HG03280 (cell line): ENCODE measurements at regions not wholly inside any gene's neighbourhood (a gene's known extent, or its start where the extent isn't known, plus 50 kb on each side); places are given as distances from the start of the nearest gene placed in this dataset.
"Not testable (repeated sequence)": the region's sequence is repeated elsewhere in the genome, so short reads cannot be mapped to it uniquely, and the experiment has no call there.

ENCODE experiments used
- ATAC-seq: cut with Tn5 transposase; IDR thresholded peaks from one replicate; pipeline ENCODE4 v1.9.1; 2021; ENCODE audit warnings: mild to moderate bottlenecking, moderate library complexity; ENCODE audit not compliant: unreplicated experiment

GRCh38 chr18:76051396-76052226 is 443.4 kb downstream of the ZNF516 start:
- ATAC-seq, result no peak

- no peak for ATAC-seq
Measured at GRCh38 chr18:76046221-76046620, 448.8 kb downstream of the ZNF516 start.

- ATAC-seq, result no peak
Measured at GRCh38 chr18:76042511-76042910, 452.5 kb downstream of the ZNF516 start.

GRCh38 chr18:76018210-76018609 is 476.8 kb downstream of the ZNF516 start:
- no peak for ATAC-seq

GRCh38 chr18:76013057-76013456 is 482.0 kb downstream of the ZNF516 start:
- no peak for ATAC-seq

- no peak for ATAC-seq
Measured at GRCh38 chr18:76005632-76006208, 489.3 kb downstream of the ZNF516 start.

GRCh38 chr18:75987913-75988312 is 507.1 kb downstream of the ZNF516 start:
- not testable (repeated sequence) for ATAC-seq

GRCh38 chr18:75984853-75985252 is 510.2 kb downstream of the ZNF516 start:
- ATAC-seq, result no peak

GRCh38 chr18:75981102-75981501 is 513.9 kb downstream of the ZNF516 start:
- ATAC-seq, result no peak

- ATAC-seq, result no peak
Measured at GRCh38 chr18:75977081-75977480, 518.0 kb downstream of the ZNF516 start.

- ATAC-seq, result no peak
Measured at GRCh38 chr18:75970212-75970611, 524.8 kb downstream of the ZNF516 start.

GRCh38 chr18:75966431-75966830 is 528.6 kb downstream of the ZNF516 start:
- no peak for ATAC-seq

GRCh38 chr18:75962036-75962572 is 532.9 kb downstream of the ZNF516 start:
- ATAC-seq, result no peak

GRCh38 chr18:75960356-75960755 is 532.9 kb upstream of the SMIM21 start:
- not testable (repeated sequence) for ATAC-seq

GRCh38 chr18:75959150-75959549 is 531.6 kb upstream of the SMIM21 start:
- no peak for ATAC-seq

GRCh38 chr18:75958683-75959082 is 531.2 kb upstream of the SMIM21 start:
- no peak for ATAC-seq

- no peak for ATAC-seq
Measured at GRCh38 chr18:75945265-75945933, 517.9 kb upstream of the SMIM21 start.

GRCh38 chr18:75937306-75937705 is 509.8 kb upstream of the SMIM21 start:
- no peak for ATAC-seq

GRCh38 chr18:75936862-75937261 is 509.4 kb upstream of the SMIM21 start:
- no peak for ATAC-seq

GRCh38 chr18:75931079-75931478 is 503.6 kb upstream of the SMIM21 start:
- ATAC-seq, result no peak

- no peak for ATAC-seq
Measured at GRCh38 chr18:75928706-75929105, 501.2 kb upstream of the SMIM21 start.

- ATAC-seq, result no peak
Measured at GRCh38 chr18:75927791-75928190, 500.3 kb upstream of the SMIM21 start.
